ENCODE measurements at regions not wholly inside any gene's neighbourhood (a gene's known extent, or its start where the extent isn't known, plus 50 kb on each side); places are given as distances from the start of the nearest gene placed in this dataset.

- BruUV-seq (replicated peaks), result no TSS peak
- intact Hi-C loops (cut with micrococcal nuclease; ENCODE audit: unreplicated experiment), result no loop called here
Measured at GRCh38 chr10:105800641-105801040, 1159.6 kb downstream of the SORCS3 start.

DNA sequence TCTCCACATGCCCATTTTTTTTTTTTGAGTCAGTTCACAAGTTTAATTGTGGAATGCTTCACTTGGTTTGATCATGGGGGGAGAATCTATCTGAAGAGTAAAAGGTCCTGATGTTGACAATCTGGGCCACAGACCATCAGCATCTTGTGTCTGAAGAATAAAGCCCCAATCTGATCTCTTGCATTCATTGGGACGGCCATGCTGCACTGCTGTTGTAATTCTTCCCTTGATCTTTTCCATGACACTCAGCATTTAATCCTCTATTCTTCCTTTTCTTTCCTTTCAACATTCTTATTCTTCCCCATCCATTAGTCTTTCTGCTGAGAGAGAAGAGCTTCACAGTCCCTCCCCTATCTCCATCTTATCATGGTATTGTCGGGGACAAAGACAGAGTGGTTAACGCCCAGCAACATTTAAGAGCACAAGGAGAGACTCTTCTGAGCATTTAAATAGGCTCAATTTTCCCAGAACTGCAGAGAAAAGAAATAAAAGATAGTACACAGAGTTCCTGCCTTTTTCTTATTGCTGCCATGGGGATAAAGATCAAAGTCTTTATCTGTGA is 1157.3 kb downstream of the SORCS3 start:
- Histone ChIP-seq H3K4me3 (ENCODE audit: low read depth in 2 of 2, low read length in 2 of 2) (no peak overlapping the region), H3K4me1 (ENCODE audit: control insufficient read depth, insufficient read depth, low read length) (no peaks in the 10 kb centered on the region), H3K36me3 (ENCODE audit: control insufficient read depth, insufficient read depth, low read length) (no peaks in the 10 kb centered on the region), H3K27ac (ENCODE audit: low read length) (no peak overlapping the region), H3K9me3 (ENCODE audit: control insufficient read depth, insufficient read depth, low read depth, low read length) (no peaks in the 10 kb centered on the region), H3K27me3 (ENCODE audit: control insufficient read depth, insufficient read depth, low read length) (no peaks in the 10 kb centered on the region)
- BruUV-seq (replicated peaks), result no TSS peak
- ATAC-seq, result no peak
- TF ChIP-seq SIN3A (IDR thresholded peaks at IDR 0.05; ENCODE audit: borderline replicate concordance, insufficient read depth, low read depth, low read length), result no peak
- intact Hi-C loops (cut with micrococcal nuclease; ENCODE audit: unreplicated experiment), result loop anchor here (10.0 kb wide), 1 partner anchor 376 kb away; no protein-coding TSS in a partner anchor
- no peak for DNase-seq (ENCODE audit: low read depth, low spot score)
- CTCF ChIA-PET, result no interaction called here
- POLR2A ChIA-PET, result no interaction called here
- in situ Hi-C loops (cut with HindIII; ENCODE audit: low pct_unique_long_range_greater_than_20kb, low sequenced_read_pairs), result no loop called here

More at GRCh38 chr10:105800641-105801040, 1159.6 kb downstream of the SORCS3 start:
- Histone ChIP-seq H3K9me3 (ENCODE audit: control insufficient read depth, insufficient read depth, low read depth, low read length) (no peaks in the 10 kb centered on the region), H3K4me3 (ENCODE audit: low read depth in 2 of 2, low read length in 2 of 2) (no peak overlapping the region), H3K4me1 (ENCODE audit: control insufficient read depth, insufficient read depth, low read length) (no peaks in the 10 kb centered on the region), H3K27me3 (ENCODE audit: control insufficient read depth, insufficient read depth, low read length) (no peaks in the 10 kb centered on the region), H3K36me3 (ENCODE audit: control insufficient read depth, insufficient read depth, low read length) (no peaks in the 10 kb centered on the region), H3K27ac (ENCODE audit: low read length) (no peak overlapping the region)
- TF ChIP-seq REST (IDR thresholded peaks at IDR 0.05; ENCODE audit: insufficient read depth in 1 of 2, low read depth in 2 of 2, low read length in 1 of 2) (no peak), SIN3A (IDR thresholded peaks at IDR 0.05; ENCODE audit: borderline replicate concordance, insufficient read depth, low read depth, low read length) (no peak), TCF7L2 (IDR thresholded peaks at IDR 0.05; ENCODE audit: low read depth, low read length) (no peak)
- ATAC-seq, result no peak
- ChIA-PET POLR2A (no interaction called here), CTCF (no interaction called here)
- in situ Hi-C loops (cut with HindIII; ENCODE audit: low pct_unique_long_range_greater_than_20kb, low sequenced_read_pairs), result no loop called here
- DNase-seq (ENCODE audit: low read depth, low spot score), result no peak

- TF ChIP-seq, protein P1, sequence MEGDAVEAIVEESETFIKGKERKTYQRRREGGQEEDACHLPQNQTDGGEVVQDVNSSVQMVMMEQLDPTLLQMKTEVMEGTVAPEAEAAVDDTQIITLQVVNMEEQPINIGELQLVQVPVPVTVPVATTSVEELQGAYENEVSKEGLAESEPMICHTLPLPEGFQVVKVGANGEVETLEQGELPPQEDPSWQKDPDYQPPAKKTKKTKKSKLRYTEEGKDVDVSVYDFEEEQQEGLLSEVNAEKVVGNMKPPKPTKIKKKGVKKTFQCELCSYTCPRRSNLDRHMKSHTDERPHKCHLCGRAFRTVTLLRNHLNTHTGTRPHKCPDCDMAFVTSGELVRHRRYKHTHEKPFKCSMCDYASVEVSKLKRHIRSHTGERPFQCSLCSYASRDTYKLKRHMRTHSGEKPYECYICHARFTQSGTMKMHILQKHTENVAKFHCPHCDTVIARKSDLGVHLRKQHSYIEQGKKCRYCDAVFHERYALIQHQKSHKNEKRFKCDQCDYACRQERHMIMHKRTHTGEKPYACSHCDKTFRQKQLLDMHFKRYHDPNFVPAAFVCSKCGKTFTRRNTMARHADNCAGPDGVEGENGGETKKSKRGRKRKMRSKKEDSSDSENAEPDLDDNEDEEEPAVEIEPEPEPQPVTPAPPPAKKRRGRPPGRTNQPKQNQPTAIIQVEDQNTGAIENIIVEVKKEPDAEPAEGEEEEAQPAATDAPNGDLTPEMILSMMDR (IDR thresholded peaks at IDR 0.05), result peak; percentile 75
- no peak for TF ChIP-seq POLR2AphosphoS5 (IDR thresholded peaks at IDR 0.05; ENCODE audit: low read depth, low read length)
- Histone ChIP-seq H3K4me1 (ENCODE audit: control insufficient read depth, insufficient read depth, low read length) (no peaks in the 10 kb centered on the region), H3K27ac (ENCODE audit: low read length) (no peak overlapping the region), H3K4me3 (ENCODE audit: low read depth in 2 of 2, low read length in 2 of 2) (no peak overlapping the region), H3K27me3 (ENCODE audit: control insufficient read depth, insufficient read depth, low read length) (no peaks in the 10 kb centered on the region), H3K9me3 (ENCODE audit: control insufficient read depth, insufficient read depth, low read depth, low read length) (no peaks in the 10 kb centered on the region), H3K36me3 (ENCODE audit: control insufficient read depth, insufficient read depth, low read length) (no peaks in the 10 kb centered on the region)
- no peak for ATAC-seq
- POLR2A ChIA-PET, result no interaction called here
- peak; percentile 15 for DNase-seq (ENCODE audit: low read depth, low spot score)
- intact Hi-C loops (cut with micrococcal nuclease; ENCODE audit: unreplicated experiment), result loop anchor here (10.0 kb wide), 1 partner anchor 377 kb away; no protein-coding TSS in a partner anchor
- in situ Hi-C loops (cut with HindIII; ENCODE audit: low pct_unique_long_range_greater_than_20kb, low sequenced_read_pairs), result no loop called here
- CTCF ChIA-PET, result no interaction called here
- BruUV-seq (replicated peaks), result no TSS peak
Measured at GRCh38 chr10:105797234-105797890, 1156.3 kb downstream of the SORCS3 start.

Data from Panc1 (cell line).